ENCODE measurements at regions not wholly inside any gene's neighbourhood (a gene's known extent, or its start where the extent isn't known, plus 50 kb on each side); places are given as distances from the start of the nearest gene placed in this dataset.

GRCh38 chr5:144638787-144639186 is 468.1 kb downstream of the KCTD16 start:
- Histone ChIP-seq H2BK5ac (ENCODE audit: low read depth, low read length, poor library complexity) (no peak overlapping the region), H2AK5ac (ENCODE audit: low read length) (no peak overlapping the region), H4K12ac (ENCODE audit: low read depth, low read length) (no peak overlapping the region), H3K23ac (ENCODE audit: low read length) (no peak overlapping the region), H3K4me2 (ENCODE audit: low read length) (no peak overlapping the region), H3K27ac (ENCODE audit: low read depth, low read length) (no peak overlapping the region), H3K9ac (ENCODE audit: low read length) (no peak overlapping the region), H3K36me3 (ENCODE audit: control insufficient read depth in 1 of 2, insufficient read depth in 2 of 2, low read length in 2 of 2) (no peaks in the 10 kb centered on the region), H3K4ac (ENCODE audit: low read depth, low read length) (no peak overlapping the region), H3K9me3 (ENCODE audit: insufficient read depth, low read depth, low read length) (no peaks in the 10 kb centered on the region), H3K18ac (ENCODE audit: low read length) (no peak overlapping the region), H3K14ac (ENCODE audit: low read length) (no peak overlapping the region), H3K27me3 (ENCODE audit: insufficient read depth, low read length) (no peaks in the 10 kb centered on the region), H4K91ac (ENCODE audit: low read depth, low read length) (no peak overlapping the region), H3K4me1 (ENCODE audit: control insufficient read depth in 1 of 2, insufficient read depth in 2 of 2, low read length in 2 of 2) (no peaks in the 10 kb centered on the region), H3K79me1 (ENCODE audit: low read length) (no peaks in the 10 kb centered on the region), H2BK12ac (ENCODE audit: low read length) (no peak overlapping the region), H3K4me3 (ENCODE audit: low read depth, low read length) (no peak overlapping the region), H2BK120ac (ENCODE audit: insufficient read depth, low read length, poor library complexity) (no peak overlapping the region), H3K79me2 (ENCODE audit: control insufficient read depth, insufficient read depth, low read length, poor library complexity) (no peaks in the 10 kb centered on the region), H4K8ac (ENCODE audit: low read depth, low read length) (no peak overlapping the region), H2AFZ (ENCODE audit: insufficient read depth, low read length, poor library complexity) (no peak overlapping the region)
- WGBS (ENCODE audit: extremely low coverage, insufficient coverage, insufficient read length), result no CpG with 5 or more reads among the region's 2 CpGs
- DNase-seq, result no peak

- Histone ChIP-seq H3K9me3 (ENCODE audit: insufficient read depth, low read depth, low read length) (peaks cover 10% of the 10 kb centered on the region), H3K27me3 (ENCODE audit: insufficient read depth, low read length) (no peaks in the 10 kb centered on the region), H2BK5ac (ENCODE audit: low read depth, low read length, poor library complexity) (no peak overlapping the region), H3K9ac (ENCODE audit: low read length) (no peak overlapping the region), H4K12ac (ENCODE audit: low read depth, low read length) (no peak overlapping the region), H3K79me2 (ENCODE audit: control insufficient read depth, insufficient read depth, low read length, poor library complexity) (no peaks in the 10 kb centered on the region), H4K91ac (ENCODE audit: low read depth, low read length) (no peak overlapping the region), H3K4me3 (ENCODE audit: low read depth, low read length) (no peak overlapping the region), H3K18ac (ENCODE audit: low read length) (no peak overlapping the region), H2BK12ac (ENCODE audit: low read length) (no peak overlapping the region), H3K36me3 (ENCODE audit: control insufficient read depth in 1 of 2, insufficient read depth in 2 of 2, low read length in 2 of 2) (no peaks in the 10 kb centered on the region), H2AK5ac (ENCODE audit: low read length) (no peak overlapping the region), H3K79me1 (ENCODE audit: low read length) (no peaks in the 10 kb centered on the region), H4K8ac (ENCODE audit: low read depth, low read length) (no peak overlapping the region), H3K4me1 (ENCODE audit: control insufficient read depth in 1 of 2, insufficient read depth in 2 of 2, low read length in 2 of 2) (no peaks in the 10 kb centered on the region), H3K4ac (ENCODE audit: low read depth, low read length) (no peak overlapping the region), H3K23ac (ENCODE audit: low read length) (no peak overlapping the region), H3K27ac (ENCODE audit: low read depth, low read length) (no peak overlapping the region), H2BK120ac (ENCODE audit: insufficient read depth, low read length, poor library complexity) (no peak overlapping the region), H2AFZ (ENCODE audit: insufficient read depth, low read length, poor library complexity) (no peak overlapping the region), H3K14ac (ENCODE audit: low read length) (no peak overlapping the region), H3K4me2 (ENCODE audit: low read length) (no peak overlapping the region)
- no peak for DNase-seq
- no CpG with 5 or more reads among the region's 2 CpGs for WGBS (ENCODE audit: extremely low coverage, insufficient coverage, insufficient read length)
Measured at GRCh38 chr5:144634138-144634537, 463.5 kb downstream of the KCTD16 start.

GRCh38 chr5:144598451-144599068 is 427.9 kb downstream of the KCTD16 start:
- H3K9ac ChIP-seq (ENCODE audit: low read length), result no peak overlapping the region
- no peak for DNase-seq
- no peak overlapping the region for H3K4me2 ChIP-seq (ENCODE audit: low read length)
- no peak overlapping the region for H3K27ac ChIP-seq (ENCODE audit: low read depth, low read length)
- H3K4ac ChIP-seq (ENCODE audit: low read depth, low read length), result no peak overlapping the region
- no peaks in the 10 kb centered on the region for H3K79me2 ChIP-seq (ENCODE audit: control insufficient read depth, insufficient read depth, low read length, poor library complexity)
- H3K4me1 ChIP-seq (ENCODE audit: control insufficient read depth in 1 of 2, insufficient read depth in 2 of 2, low read length in 2 of 2), result peaks cover 0 to 7% of the 10 kb centered on the region in 2 experiments
- H2AFZ ChIP-seq (ENCODE audit: insufficient read depth, low read length, poor library complexity), result no peak overlapping the region
- H2BK120ac ChIP-seq (ENCODE audit: insufficient read depth, low read length, poor library complexity), result no peak overlapping the region
- no peak overlapping the region for H4K91ac ChIP-seq (ENCODE audit: low read depth, low read length)
- H3K4me3 ChIP-seq (ENCODE audit: low read depth, low read length), result no peak overlapping the region
- no CpG with 5 or more reads among the region's 30 CpGs for WGBS (ENCODE audit: extremely low coverage, insufficient coverage, insufficient read length)
- H3K36me3 ChIP-seq (ENCODE audit: control insufficient read depth in 1 of 2, insufficient read depth in 2 of 2, low read length in 2 of 2), result no peaks in the 10 kb centered on the region
- H4K8ac ChIP-seq (ENCODE audit: low read depth, low read length), result no peak overlapping the region
- no peak overlapping the region for H3K23ac ChIP-seq (ENCODE audit: low read length)
- H3K9me3 ChIP-seq (ENCODE audit: insufficient read depth, low read depth, low read length), result no peaks in the 10 kb centered on the region
- H2BK5ac ChIP-seq (ENCODE audit: low read depth, low read length, poor library complexity), result no peak overlapping the region
- H2BK12ac ChIP-seq (ENCODE audit: low read length), result no peak overlapping the region
- H3K14ac ChIP-seq (ENCODE audit: low read length), result no peak overlapping the region
- H3K18ac ChIP-seq (ENCODE audit: low read length), result no peak overlapping the region
- H4K12ac ChIP-seq (ENCODE audit: low read depth, low read length), result no peak overlapping the region
- H3K27me3 ChIP-seq (ENCODE audit: insufficient read depth, low read length), result no peaks in the 10 kb centered on the region
- no peaks in the 10 kb centered on the region for H3K79me1 ChIP-seq (ENCODE audit: low read length)
- no peak overlapping the region for H2AK5ac ChIP-seq (ENCODE audit: low read length)

GRCh38 chr5:144596517-144596916 is 425.8 kb downstream of the KCTD16 start:
- no peak overlapping the region for H4K8ac ChIP-seq (ENCODE audit: low read depth, low read length)

More at GRCh38 chr5:144596517-144596916, 425.8 kb downstream of the KCTD16 start:
- no peak for DNase-seq
- Histone ChIP-seq H4K91ac (ENCODE audit: low read depth, low read length) (no peak overlapping the region), H3K4me3 (ENCODE audit: low read depth, low read length) (no peak overlapping the region), H3K9me3 (ENCODE audit: insufficient read depth, low read depth, low read length) (no peaks in the 10 kb centered on the region), H2BK120ac (ENCODE audit: insufficient read depth, low read length, poor library complexity) (no peak overlapping the region), H3K23ac (ENCODE audit: low read length) (no peak overlapping the region), H3K4me1 (ENCODE audit: control insufficient read depth in 1 of 2, insufficient read depth in 2 of 2, low read length in 2 of 2) (peaks cover 0 to 7% of the 10 kb centered on the region in 2 experiments), H2AFZ (ENCODE audit: insufficient read depth, low read length, poor library complexity) (no peak overlapping the region), H3K4me2 (ENCODE audit: low read length) (no peak overlapping the region), H2AK5ac (ENCODE audit: low read length) (no peak overlapping the region), H3K27ac (ENCODE audit: low read depth, low read length) (no peak overlapping the region), H4K12ac (ENCODE audit: low read depth, low read length) (no peak overlapping the region), H3K36me3 (ENCODE audit: control insufficient read depth in 1 of 2, insufficient read depth in 2 of 2, low read length in 2 of 2) (no peaks in the 10 kb centered on the region), H2BK5ac (ENCODE audit: low read depth, low read length, poor library complexity) (no peak overlapping the region), H3K18ac (ENCODE audit: low read length) (no peak overlapping the region), H3K14ac (ENCODE audit: low read length) (no peak overlapping the region), H3K79me1 (ENCODE audit: low read length) (no peaks in the 10 kb centered on the region), H2BK12ac (ENCODE audit: low read length) (no peak overlapping the region), H3K9ac (ENCODE audit: low read length) (no peak overlapping the region), H3K27me3 (ENCODE audit: insufficient read depth, low read length) (no peaks in the 10 kb centered on the region), H3K4ac (ENCODE audit: low read depth, low read length) (no peak overlapping the region), H3K79me2 (ENCODE audit: control insufficient read depth, insufficient read depth, low read length, poor library complexity) (no peaks in the 10 kb centered on the region)
- WGBS (ENCODE audit: extremely low coverage, insufficient coverage, insufficient read length), result no CpG with 5 or more reads among the region's 2 CpGs

All from trophoblast cell (in vitro differentiated cells and primary cell).